B cell (primary cell): ENCODE measurements at regions not wholly inside any gene's neighbourhood (a gene's known extent, or its start where the extent isn't known, plus 50 kb on each side); places are given as distances from the start of the nearest gene placed in this dataset.
A peak's percentile ranks its signal among the peaks of the same experiment; 100 is the strongest.

Source experiments
- ATAC-seq: fragments of 200-7000 bp; cut with Tn5 transposase; one replicate; pipeline ENCODE4 v1.10.0; 2021; ENCODE audit warnings: low read depth, mild to moderate bottlenecking, moderate number of reproducible peaks, moderate library complexity
- CTCF ChIA-PET: fragments of 350-600 bp; sonication (Branson Sonifier 250); formaldehyde crosslinking; loops from one replicate; lab custom pipeline; 2021; ENCODE audit warnings: antibody characterized with exemption, inconsistent platforms; lab: Charles Lee
- POLR2A ChIA-PET: fragments of 350-600 bp; sonication (Branson Sonifier 250); formaldehyde crosslinking; loops from one replicate; lab custom pipeline; 2021; ENCODE audit warnings: antibody characterized with exemption; lab: Charles Lee
- DNase-seq: peaks from one replicate; pipeline ENCODE4 v3.0.0; 2013
- H2AFZ ChIP-seq: 2 replicates; pipeline ENCODE4 v1.6.1; 2012; ENCODE audit warnings: mild to moderate bottlenecking, low read depth, low read length; ENCODE audit not compliant: insufficient read depth, poor library complexity, severe bottlenecking
- H3K27ac ChIP-seq, 2 donors: 1 replicate in 1 of 2; 2 replicates in 1 of 2; pipeline ENCODE4 v1.5.1; 2012 to 2013; ENCODE audit warnings: low read length in 2 of 2, mild to moderate bottlenecking in 2 of 2, moderate library complexity in 1 of 2
- H3K27me3 ChIP-seq, 4 experiments: fragments of 200-600 bp in 1 of 4; sonication (generic) in 1 of 4; replicated peaks in 1 of 4; 1 replicate in 2 of 4; 2 replicates in 2 of 4; pipeline versions ENCODE4 v1.6.1 to v1.7.0; 2013 to 2016; ENCODE audit warnings: low read length in 3 of 4, mild to moderate bottlenecking in 2 of 4, mixed read lengths in 1 of 4, moderate library complexity in 1 of 4; ENCODE audit not compliant: insufficient read depth in 4 of 4, control insufficient read depth in 3 of 4; ENCODE audit errors: control extremely low read depth in 1 of 4
- H3K36me3 ChIP-seq, 2 experiments: replicated peaks in 1 of 2; 1 replicate in 1 of 2; 2 replicates in 1 of 2; pipeline versions ENCODE4 v1.6.1 to v1.7.1; 2013; ENCODE audit warnings: low read length in 1 of 2; ENCODE audit not compliant: insufficient read depth in 2 of 2, control insufficient read depth in 1 of 2; ENCODE audit errors: control extremely low read depth in 1 of 2, extremely low read depth in 1 of 2
- H3K4me1 ChIP-seq, 2 donors: fragments of 200-600 bp in 1 of 2; sonication (generic) in 1 of 2; 1 replicate in 1 of 2; 2 replicates in 1 of 2; pipeline versions ENCODE4 v1.5.1 to v1.6.1; 2013 to 2017; ENCODE audit warnings: low read length in 2 of 2; ENCODE audit not compliant: control insufficient read depth in 2 of 2, insufficient read depth in 2 of 2
- H3K4me2 ChIP-seq: replicated peaks from 2 replicates; pipeline ENCODE3; 2012; ENCODE audit warnings: mild to moderate bottlenecking, low read depth, low read length; ENCODE audit not compliant: poor library complexity, severe bottlenecking
- H3K4me3 ChIP-seq, 5 experiments: fragments of 200-600 bp in 1 of 5; sonication (generic) in 1 of 5; 1 replicate in 3 of 5; 2 replicates in 2 of 5; pipeline versions ENCODE4 v1.5.1 to v1.7.0; 2011 to 2016; ENCODE audit warnings: low read length in 4 of 5, mild to moderate bottlenecking in 4 of 5, low read depth in 2 of 5, control low read depth in 1 of 5, moderate library complexity in 1 of 5; ENCODE audit not compliant: insufficient read depth in 1 of 5; ENCODE audit errors: control extremely low read depth in 1 of 5, extremely low read depth in 1 of 5
- H3K79me2 ChIP-seq: fragments of 200-600 bp; sonication (generic); one replicate; pipeline ENCODE4 v1.6.0; 2016; ENCODE audit warnings: low read length; ENCODE audit not compliant: control insufficient read depth, insufficient read depth
- H3K9ac ChIP-seq: fragments of 200-600 bp; sonication (generic); 2 replicates; pipeline ENCODE4 v1.6.1; 2017; ENCODE audit warnings: mild to moderate bottlenecking, low read length, moderate library complexity
- H3K9me3 ChIP-seq, 3 donors: one replicate each; pipeline versions ENCODE4 v1.6.1 to v1.7.1; 2013; ENCODE audit warnings: low read length in 2 of 3; ENCODE audit not compliant: control insufficient read depth in 2 of 3, insufficient read depth in 1 of 3; ENCODE audit errors: control extremely low read depth in 1 of 3
- H4K20me1 ChIP-seq: 2 replicates; pipeline ENCODE4 v1.6.0; 2012; ENCODE audit warnings: mild to moderate bottlenecking, low read length; ENCODE audit not compliant: insufficient read depth, control insufficient read depth, poor library complexity, severe bottlenecking
- H3K27ac Mint-ChIP-seq: one replicate; pipeline ENCODE4 v1.8.0; 2021; ENCODE audit warnings: mixed read lengths
- H3K27me3 Mint-ChIP-seq: one replicate; pipeline ENCODE4 v1.8.0; 2021; ENCODE audit warnings: mixed read lengths
- H3K4me1 Mint-ChIP-seq: one replicate; pipeline ENCODE4 v1.8.0; 2021; ENCODE audit warnings: mixed read lengths
- H3K4me3 Mint-ChIP-seq: one replicate; pipeline ENCODE4 v1.8.0; 2021; ENCODE audit warnings: mixed read lengths
- H3K9me3 Mint-ChIP-seq: one replicate; pipeline ENCODE4 v1.8.0; 2022; ENCODE audit warnings: mixed read lengths; ENCODE audit not compliant: insufficient read depth
- CTCF ChIP-seq: fragments of 200-600 bp; IDR thresholded peaks from one replicate; pipeline ENCODE4 v1.8.0; 2022; ENCODE audit warnings: antibody characterized with exemption, mild to moderate bottlenecking
- EZH2 ChIP-seq: IDR thresholded peaks from 2 replicates; pipeline ENCODE4 v1.6.1; 2012; ENCODE audit warnings: borderline replicate concordance, low read depth, mild to moderate bottlenecking, moderate library complexity, low read length; ENCODE audit not compliant: insufficient read depth, poor library complexity, severe bottlenecking
- WGBS: methylation state at CpG from one replicate; pipeline ENCODE4 v1.1.5; 2013; ENCODE audit warnings: missing lambda C conversion rate; ENCODE audit not compliant: insufficient coverage; 5-methylcytosine and 5-hydroxymethylcytosine counted together
- intact Hi-C: fragments of 100-400 bp; cut with micrococcal nuclease; formaldehyde crosslinking; loops from one replicate; pipeline ENCODE4 v1.10.0; 2022

GRCh38 chrX:140917354-140918115 lies 84.9 kb upstream of the SPANXB1 start:
- Mint-ChIP-seq H3K4me1 (peaks cover 9% of the 10 kb centered on the region), H3K27me3 (no peaks in the 10 kb centered on the region), H3K27ac (no peak overlapping the region), H3K4me3 (no peak overlapping the region), H3K9me3 (no peaks in the 10 kb centered on the region)
- Histone ChIP-seq H2AFZ (peak overlapping the region; percentile 38), H4K20me1 (no peaks in the 10 kb centered on the region), H3K4me3 (no peak overlapping the region), H3K79me2 (no peaks in the 10 kb centered on the region), H3K4me2 (no peak overlapping the region), H3K9ac (no peak overlapping the region), H3K4me1 (peaks cover 0 to 4% of the 10 kb centered on the region in 2 donors), H3K36me3 (no peaks in the 10 kb centered on the region), H3K9me3 (no peaks in the 10 kb centered on the region), H3K27me3 (no peaks in the 10 kb centered on the region), H3K27ac (no peak overlapping the region)
- intact Hi-C loops = no loop called here
- ATAC-seq = no peak
- ChIA-PET POLR2A (no interaction called here), CTCF (interaction anchor here (0.6 to 1.1 kb wide), 2 partner anchors 17 to 361 kb away, joined by 3 to 4 read pairs; no protein-coding TSS in a partner anchor)
- TF ChIP-seq CTCF = no peak
- DNase-seq = no peak
- 100% methylated on average over 1 of the region's 4 CpGs for WGBS

- no peaks in the 10 kb centered on the region for H3K79me2 ChIP-seq
- H3K4me3 Mint-ChIP-seq = no peak overlapping the region
- CTCF ChIA-PET = interaction anchor here (0.6 to 1.1 kb wide), 2 partner anchors 16 to 360 kb away, joined by 3 to 4 read pairs; no protein-coding TSS in a partner anchor
Observed at GRCh38 chrX:140918398-140919038, 83.9 kb upstream of the SPANXB1 start.

More at GRCh38 chrX:140918398-140919038, 83.9 kb upstream of the SPANXB1 start:
- no peak overlapping the region for H3K9ac ChIP-seq
- DNase-seq = peak; percentile 79
- H3K9me3 ChIP-seq = no peaks in the 10 kb centered on the region
- H3K27ac ChIP-seq = peak overlapping the region in 1 of 2 donors; percentile 45
- no peaks in the 10 kb centered on the region for H3K9me3 Mint-ChIP-seq
- peak; percentile 44 for TF ChIP-seq CTCF
- TF ChIP-seq EZH2 = no peak
- no peaks in the 10 kb centered on the region for H3K36me3 ChIP-seq
- no peaks in the 10 kb centered on the region for H3K27me3 Mint-ChIP-seq
- peak overlapping the region; percentile 9 for H3K4me2 ChIP-seq
- WGBS = 29% methylated on average over 7 of the region's 14 CpGs
- peaks cover 0 to 4% of the 10 kb centered on the region in 2 donors for H3K4me1 ChIP-seq
- POLR2A ChIA-PET = no interaction called here
- H3K27ac Mint-ChIP-seq = no peak overlapping the region
- peaks cover 9% of the 10 kb centered on the region for H3K4me1 Mint-ChIP-seq
- no peaks in the 10 kb centered on the region for H4K20me1 ChIP-seq
- H3K4me3 ChIP-seq = no peak overlapping the region
- peak overlapping the region; percentile 38 for H2AFZ ChIP-seq
- no peaks in the 10 kb centered on the region for H3K27me3 ChIP-seq
- peak; percentile 39 for ATAC-seq
- intact Hi-C loops = no loop called here
